ENCODE measurements at regions not wholly inside any gene's neighbourhood (a gene's known extent, or its start where the extent isn't known, plus 50 kb on each side); places are given as distances from the start of the nearest gene placed in this dataset.

- peaks cover 6% of the 10 kb centered on the region for H3K36me3 Mint-ChIP-seq (ENCODE audit: insufficient read depth, unreplicated experiment)
- TF ChIP-seq, protein P1, sequence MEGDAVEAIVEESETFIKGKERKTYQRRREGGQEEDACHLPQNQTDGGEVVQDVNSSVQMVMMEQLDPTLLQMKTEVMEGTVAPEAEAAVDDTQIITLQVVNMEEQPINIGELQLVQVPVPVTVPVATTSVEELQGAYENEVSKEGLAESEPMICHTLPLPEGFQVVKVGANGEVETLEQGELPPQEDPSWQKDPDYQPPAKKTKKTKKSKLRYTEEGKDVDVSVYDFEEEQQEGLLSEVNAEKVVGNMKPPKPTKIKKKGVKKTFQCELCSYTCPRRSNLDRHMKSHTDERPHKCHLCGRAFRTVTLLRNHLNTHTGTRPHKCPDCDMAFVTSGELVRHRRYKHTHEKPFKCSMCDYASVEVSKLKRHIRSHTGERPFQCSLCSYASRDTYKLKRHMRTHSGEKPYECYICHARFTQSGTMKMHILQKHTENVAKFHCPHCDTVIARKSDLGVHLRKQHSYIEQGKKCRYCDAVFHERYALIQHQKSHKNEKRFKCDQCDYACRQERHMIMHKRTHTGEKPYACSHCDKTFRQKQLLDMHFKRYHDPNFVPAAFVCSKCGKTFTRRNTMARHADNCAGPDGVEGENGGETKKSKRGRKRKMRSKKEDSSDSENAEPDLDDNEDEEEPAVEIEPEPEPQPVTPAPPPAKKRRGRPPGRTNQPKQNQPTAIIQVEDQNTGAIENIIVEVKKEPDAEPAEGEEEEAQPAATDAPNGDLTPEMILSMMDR (IDR thresholded peaks at IDR 0.05; ENCODE audit: unreplicated experiment), result no peak
- no peak overlapping the region for H3K27ac Mint-ChIP-seq (ENCODE audit: low read depth, unreplicated experiment)
- no peak overlapping the region for H3K4me3 Mint-ChIP-seq (ENCODE audit: unreplicated experiment)
- H3K4me1 Mint-ChIP-seq (ENCODE audit: insufficient read depth, unreplicated experiment), result peaks cover 5% of the 10 kb centered on the region
- DNase-seq (ENCODE audit: unreplicated experiment), result no peak
- intact Hi-C loops (cut with micrococcal nuclease), result loop anchor here (5.0 to 10.0 kb wide), 2 partner anchors 185 to 1423 kb away; no protein-coding TSS in a partner anchor
- POLR2A ChIA-PET, result no interaction called here
- CTCF ChIA-PET, result interaction anchor here (0.6 to 2.3 kb wide), 5 partner anchors 12 to 1299 kb away, joined by 3 to 19 read pairs (median 4); no protein-coding TSS in a partner anchor
- peaks cover 7% of the 10 kb centered on the region for H3K9me3 Mint-ChIP-seq (ENCODE audit: unreplicated experiment)
- no TSS peak for BruUV-seq (replicated peaks)
- H3K27me3 Mint-ChIP-seq (ENCODE audit: insufficient read depth, unreplicated experiment), result no peaks in the 10 kb centered on the region
These were observed 74.5 kb upstream of the USP24 start for GRCh38 chr1:55289614-55290013.

GRCh38 chr1:55289042-55289441, 73.9 kb upstream of the USP24 start:
- peaks cover 5% of the 10 kb centered on the region for H3K4me1 Mint-ChIP-seq (ENCODE audit: insufficient read depth, unreplicated experiment)
- peaks cover 7% of the 10 kb centered on the region for H3K9me3 Mint-ChIP-seq (ENCODE audit: unreplicated experiment)
- CTCF ChIA-PET, result interaction anchor here (1.0 to 2.3 kb wide), 9 partner anchors 12 to 1533 kb away, joined by 3 to 19 read pairs (median 3); no protein-coding TSS in a partner anchor
- POLR2A ChIA-PET, result interaction anchor here (0.6 kb wide), 1 partner anchor 1291 kb away, joined by 4 read pairs; the partner anchor contains the start of gene PLPP3
- no peak for DNase-seq (ENCODE audit: unreplicated experiment)
- no peak overlapping the region for H3K4me3 Mint-ChIP-seq (ENCODE audit: unreplicated experiment)
- H3K27me3 Mint-ChIP-seq (ENCODE audit: insufficient read depth, unreplicated experiment), result no peaks in the 10 kb centered on the region
- H3K27ac Mint-ChIP-seq (ENCODE audit: low read depth, unreplicated experiment), result no peak overlapping the region
- intact Hi-C loops (cut with micrococcal nuclease), result loop anchor here (5.0 to 10.0 kb wide), 2 partner anchors 186 to 1423 kb away; no protein-coding TSS in a partner anchor
- BruUV-seq (replicated peaks), result no TSS peak
- H3K36me3 Mint-ChIP-seq (ENCODE audit: insufficient read depth, unreplicated experiment), result peaks cover 6% of the 10 kb centered on the region
- TF ChIP-seq, protein P1 (IDR thresholded peaks at IDR 0.05; ENCODE audit: unreplicated experiment), result no peak

DNA sequence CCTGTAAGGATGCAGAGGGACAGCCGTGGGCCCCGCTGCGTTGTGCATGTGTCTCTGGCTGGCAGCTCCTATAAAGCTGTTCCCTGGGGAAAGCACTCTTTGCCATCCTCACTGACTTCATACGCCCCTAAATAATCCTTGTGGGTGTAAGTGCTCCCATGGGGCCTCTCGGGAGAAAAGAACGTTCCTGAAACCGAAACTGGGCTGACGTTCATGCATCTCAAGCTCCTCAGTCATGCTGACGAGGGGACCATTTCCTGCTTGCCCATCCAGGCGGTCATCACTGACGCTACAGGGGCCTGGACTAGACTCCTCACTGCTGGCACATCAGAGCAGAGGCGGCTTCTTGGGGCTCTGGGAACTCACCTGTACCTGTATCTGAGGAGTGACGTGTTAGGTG, 73.1 kb upstream of the USP24 start:
- Mint-ChIP-seq H3K36me3 (ENCODE audit: insufficient read depth, unreplicated experiment) (peaks cover 6% of the 10 kb centered on the region), H3K27me3 (ENCODE audit: insufficient read depth, unreplicated experiment) (no peaks in the 10 kb centered on the region), H3K4me3 (ENCODE audit: unreplicated experiment) (no peak overlapping the region), H3K27ac (ENCODE audit: low read depth, unreplicated experiment) (no peak overlapping the region), H3K4me1 (ENCODE audit: insufficient read depth, unreplicated experiment) (peaks cover 5% of the 10 kb centered on the region), H3K9me3 (ENCODE audit: unreplicated experiment) (no peaks in the 10 kb centered on the region)
- no peak for DNase-seq (ENCODE audit: unreplicated experiment)
- intact Hi-C loops (cut with micrococcal nuclease), result loop anchor here (5.0 to 10.0 kb wide), 2 partner anchors 187 to 1424 kb away; no protein-coding TSS in a partner anchor
- TF ChIP-seq, protein P1 (IDR thresholded peaks at IDR 0.05; ENCODE audit: unreplicated experiment), result no peak
- BruUV-seq (replicated peaks), result no TSS peak
- POLR2A ChIA-PET, result no interaction called here
- CTCF ChIA-PET, result interaction anchor here (0.6 to 2.3 kb wide), 11 partner anchors 11 to 1533 kb away, joined by 3 to 19 read pairs (median 3); no protein-coding TSS in a partner anchor

- peaks cover 6% of the 10 kb centered on the region for H3K36me3 Mint-ChIP-seq (ENCODE audit: insufficient read depth, unreplicated experiment)
- no peak overlapping the region for H3K27ac Mint-ChIP-seq (ENCODE audit: low read depth, unreplicated experiment)
- no peak overlapping the region for H3K4me3 Mint-ChIP-seq (ENCODE audit: unreplicated experiment)
- no peak for DNase-seq (ENCODE audit: unreplicated experiment)
- TF ChIP-seq, protein P1 (IDR thresholded peaks at IDR 0.05; ENCODE audit: unreplicated experiment), result no peak
- ChIA-PET POLR2A (no interaction called here), CTCF (interaction anchor here (1.2 to 2.3 kb wide), 5 partner anchors 10 to 1534 kb away, joined by 3 to 19 read pairs (median 4); no protein-coding TSS in a partner anchor)
- H3K4me1 Mint-ChIP-seq (ENCODE audit: insufficient read depth, unreplicated experiment), result peaks cover 5% of the 10 kb centered on the region
- intact Hi-C loops (cut with micrococcal nuclease), result loop anchor here (5.0 to 10.0 kb wide), 2 partner anchors 187 to 1425 kb away; no protein-coding TSS in a partner anchor
- no peaks in the 10 kb centered on the region for H3K9me3 Mint-ChIP-seq (ENCODE audit: unreplicated experiment)
- no peaks in the 10 kb centered on the region for H3K27me3 Mint-ChIP-seq (ENCODE audit: insufficient read depth, unreplicated experiment)
- no TSS peak for BruUV-seq (replicated peaks)
These were observed 72.6 kb upstream of the USP24 start for GRCh38 chr1:55287723-55288122.

Measured in MCF 10A (cell line).